B cell (primary cell): ENCODE measurements at regions not wholly inside any gene's neighbourhood (a gene's known extent, or its start where the extent isn't known, plus 50 kb on each side); places are given as distances from the start of the nearest gene placed in this dataset.

ENCODE experiments used
- ATAC-seq: fragments of 200-7000 bp; cut with Tn5 transposase; one replicate; pipeline ENCODE4 v1.10.0; 2021; ENCODE audit warnings: low read depth, mild to moderate bottlenecking, moderate number of reproducible peaks, moderate library complexity
- CTCF ChIA-PET: fragments of 350-600 bp; sonication (Branson Sonifier 250); formaldehyde crosslinking; loops from one replicate; lab custom pipeline; 2021; ENCODE audit warnings: antibody characterized with exemption, inconsistent platforms; lab: Charles Lee
- POLR2A ChIA-PET: fragments of 350-600 bp; sonication (Branson Sonifier 250); formaldehyde crosslinking; loops from one replicate; lab custom pipeline; 2021; ENCODE audit warnings: antibody characterized with exemption; lab: Charles Lee
- DNase-seq: peaks from one replicate; pipeline ENCODE4 v3.0.0; 2013
- H2AFZ ChIP-seq: 2 replicates; pipeline ENCODE4 v1.6.1; 2012; ENCODE audit warnings: mild to moderate bottlenecking, low read depth, low read length; ENCODE audit not compliant: insufficient read depth, poor library complexity, severe bottlenecking
- H3K27ac ChIP-seq, 2 donors: 1 replicate in 1 of 2; 2 replicates in 1 of 2; pipeline ENCODE4 v1.5.1; 2012 to 2013; ENCODE audit warnings: low read length in 2 of 2, mild to moderate bottlenecking in 2 of 2, moderate library complexity in 1 of 2
- H3K27me3 ChIP-seq, 4 experiments: fragments of 200-600 bp in 1 of 4; sonication (generic) in 1 of 4; replicated peaks in 1 of 4; 1 replicate in 2 of 4; 2 replicates in 2 of 4; pipeline versions ENCODE4 v1.6.1 to v1.7.0; 2013 to 2016; ENCODE audit warnings: low read length in 3 of 4, mild to moderate bottlenecking in 2 of 4, mixed read lengths in 1 of 4, moderate library complexity in 1 of 4; ENCODE audit not compliant: insufficient read depth in 4 of 4, control insufficient read depth in 3 of 4; ENCODE audit errors: control extremely low read depth in 1 of 4
- H3K36me3 ChIP-seq, 2 experiments: replicated peaks in 1 of 2; 1 replicate in 1 of 2; 2 replicates in 1 of 2; pipeline versions ENCODE4 v1.6.1 to v1.7.1; 2013; ENCODE audit warnings: low read length in 1 of 2; ENCODE audit not compliant: insufficient read depth in 2 of 2, control insufficient read depth in 1 of 2; ENCODE audit errors: control extremely low read depth in 1 of 2, extremely low read depth in 1 of 2
- H3K4me1 ChIP-seq, 2 donors: fragments of 200-600 bp in 1 of 2; sonication (generic) in 1 of 2; 1 replicate in 1 of 2; 2 replicates in 1 of 2; pipeline versions ENCODE4 v1.5.1 to v1.6.1; 2013 to 2017; ENCODE audit warnings: low read length in 2 of 2; ENCODE audit not compliant: control insufficient read depth in 2 of 2, insufficient read depth in 2 of 2
- H3K4me2 ChIP-seq: replicated peaks from 2 replicates; pipeline ENCODE3; 2012; ENCODE audit warnings: mild to moderate bottlenecking, low read depth, low read length; ENCODE audit not compliant: poor library complexity, severe bottlenecking
- H3K4me3 ChIP-seq, 5 experiments: fragments of 200-600 bp in 1 of 5; sonication (generic) in 1 of 5; 1 replicate in 3 of 5; 2 replicates in 2 of 5; pipeline versions ENCODE4 v1.5.1 to v1.7.0; 2011 to 2016; ENCODE audit warnings: low read length in 4 of 5, mild to moderate bottlenecking in 4 of 5, low read depth in 2 of 5, control low read depth in 1 of 5, moderate library complexity in 1 of 5; ENCODE audit not compliant: insufficient read depth in 1 of 5; ENCODE audit errors: control extremely low read depth in 1 of 5, extremely low read depth in 1 of 5
- H3K79me2 ChIP-seq: fragments of 200-600 bp; sonication (generic); one replicate; pipeline ENCODE4 v1.6.0; 2016; ENCODE audit warnings: low read length; ENCODE audit not compliant: control insufficient read depth, insufficient read depth
- H3K9ac ChIP-seq: fragments of 200-600 bp; sonication (generic); 2 replicates; pipeline ENCODE4 v1.6.1; 2017; ENCODE audit warnings: mild to moderate bottlenecking, low read length, moderate library complexity
- H3K9me3 ChIP-seq, 3 donors: one replicate each; pipeline versions ENCODE4 v1.6.1 to v1.7.1; 2013; ENCODE audit warnings: low read length in 2 of 3; ENCODE audit not compliant: control insufficient read depth in 2 of 3, insufficient read depth in 1 of 3; ENCODE audit errors: control extremely low read depth in 1 of 3
- H4K20me1 ChIP-seq: 2 replicates; pipeline ENCODE4 v1.6.0; 2012; ENCODE audit warnings: mild to moderate bottlenecking, low read length; ENCODE audit not compliant: insufficient read depth, control insufficient read depth, poor library complexity, severe bottlenecking
- H3K27ac Mint-ChIP-seq: one replicate; pipeline ENCODE4 v1.8.0; 2021; ENCODE audit warnings: mixed read lengths
- H3K27me3 Mint-ChIP-seq: one replicate; pipeline ENCODE4 v1.8.0; 2021; ENCODE audit warnings: mixed read lengths
- H3K4me1 Mint-ChIP-seq: one replicate; pipeline ENCODE4 v1.8.0; 2021; ENCODE audit warnings: mixed read lengths
- H3K4me3 Mint-ChIP-seq: one replicate; pipeline ENCODE4 v1.8.0; 2021; ENCODE audit warnings: mixed read lengths
- H3K9me3 Mint-ChIP-seq: one replicate; pipeline ENCODE4 v1.8.0; 2022; ENCODE audit warnings: mixed read lengths; ENCODE audit not compliant: insufficient read depth
- EZH2 ChIP-seq: IDR thresholded peaks from 2 replicates; pipeline ENCODE4 v1.6.1; 2012; ENCODE audit warnings: borderline replicate concordance, low read depth, mild to moderate bottlenecking, moderate library complexity, low read length; ENCODE audit not compliant: insufficient read depth, poor library complexity, severe bottlenecking
- WGBS: methylation state at CpG from one replicate; pipeline ENCODE4 v1.1.5; 2013; ENCODE audit warnings: missing lambda C conversion rate; ENCODE audit not compliant: insufficient coverage; 5-methylcytosine and 5-hydroxymethylcytosine counted together
- intact Hi-C: fragments of 100-400 bp; cut with micrococcal nuclease; formaldehyde crosslinking; loops from one replicate; pipeline ENCODE4 v1.10.0; 2022
- TF ChIP-seq, protein P1 (sequence below): fragments of 200-600 bp; IDR thresholded peaks from one replicate; pipeline ENCODE4 v1.8.0; 2022; ENCODE audit warnings: antibody characterized with exemption, mild to moderate bottlenecking

DNA sequence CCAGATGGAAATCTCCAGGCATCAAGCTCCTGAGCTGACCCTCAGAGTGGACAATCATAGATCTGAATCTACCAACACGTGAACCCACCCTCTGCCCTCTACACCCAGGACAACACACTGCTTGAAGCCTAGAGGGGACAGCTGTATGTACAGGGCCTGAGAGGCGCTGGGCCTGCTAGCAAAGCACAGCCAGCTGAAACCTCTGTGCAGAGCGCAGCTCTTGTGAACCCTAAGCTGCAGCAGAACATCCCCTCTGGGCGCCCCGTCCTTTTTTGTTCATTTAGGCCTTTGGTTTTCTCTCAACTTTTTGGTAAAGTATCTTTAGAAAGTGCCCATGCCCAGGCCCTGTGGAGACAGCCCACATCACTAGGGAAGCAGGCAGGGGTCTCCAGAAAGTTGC lies 62.4 kb upstream of the SPTLC1 start:
- WGBS: 92% methylated on average over 3 of the region's 5 CpGs
- no peaks in the 10 kb centered on the region for H3K36me3 ChIP-seq
- Mint-ChIP-seq H3K27ac (no peak overlapping the region), H3K4me1 (peaks cover 4% of the 10 kb centered on the region), H3K27me3 (no peaks in the 10 kb centered on the region), H3K4me3 (no peak overlapping the region), H3K9me3 (peaks cover 8% of the 10 kb centered on the region)
- no peak overlapping the region for H3K27ac ChIP-seq
- H3K9ac ChIP-seq: no peak overlapping the region
- H4K20me1 ChIP-seq: no peaks in the 10 kb centered on the region
- no peak overlapping the region for H2AFZ ChIP-seq
- H3K9me3 ChIP-seq: peaks cover 0 to 19% (median 5%) of the 10 kb centered on the region in 3 donors
- ATAC-seq: no peak
- H3K4me1 ChIP-seq: no peaks in the 10 kb centered on the region
- intact Hi-C loops: no loop called here
- H3K4me3 ChIP-seq: no peak overlapping the region
- ChIA-PET CTCF (no interaction called here), POLR2A (no interaction called here)
- no peaks in the 10 kb centered on the region for H3K79me2 ChIP-seq
- no peaks in the 10 kb centered on the region for H3K27me3 ChIP-seq
- no peak overlapping the region for H3K4me2 ChIP-seq
- no peak for DNase-seq
- TF ChIP-seq EZH2: no peak
- TF ChIP-seq, protein P1, sequence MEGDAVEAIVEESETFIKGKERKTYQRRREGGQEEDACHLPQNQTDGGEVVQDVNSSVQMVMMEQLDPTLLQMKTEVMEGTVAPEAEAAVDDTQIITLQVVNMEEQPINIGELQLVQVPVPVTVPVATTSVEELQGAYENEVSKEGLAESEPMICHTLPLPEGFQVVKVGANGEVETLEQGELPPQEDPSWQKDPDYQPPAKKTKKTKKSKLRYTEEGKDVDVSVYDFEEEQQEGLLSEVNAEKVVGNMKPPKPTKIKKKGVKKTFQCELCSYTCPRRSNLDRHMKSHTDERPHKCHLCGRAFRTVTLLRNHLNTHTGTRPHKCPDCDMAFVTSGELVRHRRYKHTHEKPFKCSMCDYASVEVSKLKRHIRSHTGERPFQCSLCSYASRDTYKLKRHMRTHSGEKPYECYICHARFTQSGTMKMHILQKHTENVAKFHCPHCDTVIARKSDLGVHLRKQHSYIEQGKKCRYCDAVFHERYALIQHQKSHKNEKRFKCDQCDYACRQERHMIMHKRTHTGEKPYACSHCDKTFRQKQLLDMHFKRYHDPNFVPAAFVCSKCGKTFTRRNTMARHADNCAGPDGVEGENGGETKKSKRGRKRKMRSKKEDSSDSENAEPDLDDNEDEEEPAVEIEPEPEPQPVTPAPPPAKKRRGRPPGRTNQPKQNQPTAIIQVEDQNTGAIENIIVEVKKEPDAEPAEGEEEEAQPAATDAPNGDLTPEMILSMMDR: no peak

DNA sequence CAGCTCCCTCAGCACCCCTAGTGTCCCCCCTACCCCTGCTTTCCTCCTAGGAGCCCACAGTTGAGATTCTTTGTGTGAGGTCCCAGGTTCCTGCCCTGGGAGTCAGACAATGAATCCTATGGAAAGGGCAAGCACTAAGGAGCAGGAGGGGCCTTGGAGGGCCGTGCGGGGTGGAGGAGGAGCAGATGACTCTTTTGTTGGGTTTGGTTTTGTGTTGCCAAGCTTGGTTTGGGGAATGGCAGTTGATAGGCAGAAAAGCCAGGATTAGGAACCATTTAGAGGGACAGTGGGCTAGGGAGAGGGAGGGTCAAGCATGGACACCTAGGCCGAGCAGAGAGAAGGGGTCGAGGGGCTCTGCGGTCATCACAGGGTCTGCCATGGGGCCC lies 61.6 kb upstream of the SPTLC1 start:
- Histone ChIP-seq H2AFZ (no peak overlapping the region), H3K27ac (no peak overlapping the region), H4K20me1 (no peaks in the 10 kb centered on the region), H3K79me2 (no peaks in the 10 kb centered on the region), H3K4me3 (no peak overlapping the region), H3K4me1 (no peaks in the 10 kb centered on the region), H3K4me2 (no peak overlapping the region), H3K9me3 (peaks cover 0 to 26% (median 5%) of the 10 kb centered on the region in 3 donors), H3K27me3 (no peaks in the 10 kb centered on the region), H3K36me3 (no peaks in the 10 kb centered on the region), H3K9ac (no peak overlapping the region)
- Mint-ChIP-seq H3K27ac (no peak overlapping the region), H3K27me3 (no peaks in the 10 kb centered on the region), H3K9me3 (peaks cover 6% of the 10 kb centered on the region), H3K4me3 (no peak overlapping the region), H3K4me1 (peaks cover 4% of the 10 kb centered on the region)
- TF ChIP-seq EZH2: no peak
- DNase-seq: no peak
- ChIA-PET CTCF (no interaction called here), POLR2A (no interaction called here)
- intact Hi-C loops: no loop called here
- no peak for ATAC-seq
- WGBS: 93% methylated on average over 5 of the region's 5 CpGs
